Nephron progenitor cell (in vitro differentiated cells): ENCODE measurements at regions not wholly inside any gene's neighbourhood (a gene's known extent, or its start where the extent isn't known, plus 50 kb on each side); places are given as distances from the start of the nearest gene placed in this dataset.

Experiments
- DNase-seq: peaks from one replicate; pipeline ENCODE4 v3.0.0; 2021
- H3K27ac Mint-ChIP-seq: 2 replicates; pipeline ENCODE4 v1.8.0; 2021; ENCODE audit warnings: mild to moderate bottlenecking, moderate library complexity, mixed read lengths
- H3K27me3 Mint-ChIP-seq: 2 replicates; pipeline ENCODE4 v1.8.0; 2021; ENCODE audit warnings: mild to moderate bottlenecking, low read depth, mixed read lengths; ENCODE audit not compliant: poor library complexity
- H3K36me3 Mint-ChIP-seq: 2 replicates; pipeline ENCODE4 v1.8.0; 2021; ENCODE audit warnings: low read depth, mixed read lengths
- H3K4me1 Mint-ChIP-seq: 2 replicates; pipeline ENCODE4 v1.8.0; 2021; ENCODE audit warnings: mixed read lengths
- H3K4me3 Mint-ChIP-seq: 2 replicates; pipeline ENCODE4 v1.8.0; 2021; ENCODE audit warnings: mild to moderate bottlenecking, moderate library complexity, mixed read lengths
- H3K9me3 Mint-ChIP-seq: 2 replicates; pipeline ENCODE4 v1.8.0; 2021; ENCODE audit warnings: mild to moderate bottlenecking, moderate library complexity, mixed read lengths
- CTCF ChIP-seq: fragments of 200-600 bp; sonication (generic); IDR thresholded peaks from 2 replicates; pipeline ENCODE4 v1.5.0; 2021; ENCODE audit warnings: antibody characterized with exemption

- H3K27me3 Mint-ChIP-seq = no peaks in the 10 kb centered on the region
Observed at GRCh38 chr13:75231235-75231634, 250.7 kb downstream of the TBC1D4 start.

DNA sequence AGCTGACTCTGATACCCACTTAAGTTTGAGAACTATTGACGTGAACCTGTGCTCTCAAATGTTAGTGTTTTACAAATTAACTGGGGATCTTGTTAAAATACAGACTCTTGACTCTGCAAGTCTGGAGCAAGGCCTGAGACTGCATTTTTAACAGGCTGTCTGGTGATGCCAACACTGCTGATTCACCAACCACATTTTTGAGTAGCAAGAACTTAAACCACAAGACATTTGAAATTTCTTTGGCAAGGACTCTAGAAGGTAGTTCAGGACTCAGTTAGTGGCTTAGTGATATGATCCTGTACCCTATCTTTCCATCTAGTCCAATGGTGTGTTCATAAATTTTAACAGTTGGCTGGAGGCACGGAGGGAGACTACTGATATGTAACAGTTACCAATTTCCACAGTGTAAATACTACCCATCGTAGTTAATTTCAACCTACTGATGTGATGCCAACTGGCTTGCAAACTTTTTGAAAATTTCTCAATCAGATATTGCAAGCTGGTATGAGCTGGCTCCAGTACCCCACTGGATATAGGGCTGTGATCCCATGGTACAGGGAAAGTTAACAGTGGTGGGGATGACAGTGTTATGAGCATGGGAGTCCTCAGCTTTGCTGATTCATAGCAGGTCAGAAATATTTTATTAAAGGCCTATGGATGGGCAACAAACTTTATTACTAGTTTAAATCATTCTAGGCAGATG, 255.1 kb downstream of the TBC1D4 start:
- DNase-seq = no peak
- Mint-ChIP-seq H3K4me1 (peaks cover 15% of the 10 kb centered on the region), H3K9me3 (peaks cover 8% of the 10 kb centered on the region), H3K27me3 (no peaks in the 10 kb centered on the region), H3K27ac (no peak overlapping the region), H3K36me3 (no peaks in the 10 kb centered on the region), H3K4me3 (no peak overlapping the region)
- no peak for TF ChIP-seq CTCF

More at GRCh38 chr13:75231235-75231634, 250.7 kb downstream of the TBC1D4 start:
- Mint-ChIP-seq H3K27ac (no peak overlapping the region), H3K9me3 (peaks cover 7% of the 10 kb centered on the region), H3K4me1 (peaks cover 15% of the 10 kb centered on the region), H3K4me3 (no peak overlapping the region), H3K36me3 (no peaks in the 10 kb centered on the region)
- TF ChIP-seq CTCF = no peak
- no peak for DNase-seq

DNA sequence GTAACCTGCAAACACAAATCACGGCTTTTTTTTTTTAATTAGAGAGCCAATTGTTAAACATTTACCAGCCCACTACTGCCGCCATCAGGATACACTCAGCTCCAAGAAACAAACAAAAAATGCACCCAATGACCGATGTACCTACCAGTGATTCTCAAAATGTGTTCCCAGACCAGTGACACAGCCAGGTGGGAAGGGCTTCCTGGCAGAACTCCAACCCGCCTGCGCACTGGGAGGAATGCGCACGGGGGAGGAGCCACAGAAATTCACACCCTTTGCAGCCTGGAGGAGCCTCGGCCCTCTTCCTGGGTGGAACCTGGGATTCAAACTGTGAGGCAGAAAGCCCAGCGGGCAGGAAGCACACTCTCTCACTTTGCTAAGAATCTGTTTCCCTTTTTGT, 255.9 kb downstream of the TBC1D4 start:
- Mint-ChIP-seq H3K4me1 (peaks cover 16% of the 10 kb centered on the region), H3K36me3 (no peaks in the 10 kb centered on the region), H3K9me3 (peaks cover 8% of the 10 kb centered on the region), H3K27ac (no peak overlapping the region), H3K4me3 (no peak overlapping the region), H3K27me3 (peaks cover 5% of the 10 kb centered on the region)
- DNase-seq = no peak
- TF ChIP-seq CTCF = no peak

DNA sequence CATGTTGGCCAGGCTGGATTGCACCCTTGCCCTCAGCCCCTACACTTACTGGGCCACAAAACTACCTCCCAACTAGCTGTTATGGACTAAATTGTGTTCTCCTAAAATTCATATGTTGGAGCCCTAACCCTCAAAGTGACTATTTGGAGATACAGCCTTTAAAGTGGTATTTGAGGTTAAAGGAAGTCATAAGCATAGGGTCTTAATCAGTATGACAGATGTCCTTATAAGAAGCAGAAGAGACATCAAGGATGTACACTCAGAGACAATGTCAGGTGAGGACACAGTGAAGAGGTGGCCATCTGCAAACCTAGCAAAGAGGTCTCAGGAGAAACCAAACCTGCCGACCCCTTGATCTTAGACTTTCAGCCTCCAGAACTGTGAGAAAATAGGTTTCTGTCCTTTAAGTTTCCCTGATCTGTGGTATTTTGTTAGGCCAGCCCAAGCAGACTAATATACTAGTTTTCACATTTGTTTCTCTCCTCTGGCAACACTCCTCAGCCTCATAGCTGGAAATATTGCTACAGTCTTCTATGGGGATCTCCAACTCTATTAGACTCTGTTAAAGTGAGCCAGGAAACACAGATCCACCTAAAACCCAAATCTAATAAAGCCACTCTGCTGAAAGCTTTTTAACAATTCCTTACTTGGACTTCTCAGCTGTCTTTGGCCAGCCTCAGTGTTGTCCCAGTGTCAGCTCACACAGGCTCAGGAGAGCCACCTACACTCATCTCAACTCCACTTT, 256.5 kb downstream of the TBC1D4 start:
- no peak for DNase-seq
- Mint-ChIP-seq H3K27me3 (peaks cover 6% of the 10 kb centered on the region), H3K27ac (no peak overlapping the region), H3K9me3 (peaks cover 8% of the 10 kb centered on the region), H3K36me3 (no peaks in the 10 kb centered on the region), H3K4me3 (no peak overlapping the region), H3K4me1 (peaks cover 22% of the 10 kb centered on the region)
- no peak for TF ChIP-seq CTCF

- Mint-ChIP-seq H3K9me3 (peaks cover 8% of the 10 kb centered on the region), H3K27me3 (peaks cover 10% of the 10 kb centered on the region), H3K36me3 (no peaks in the 10 kb centered on the region), H3K4me1 (peaks cover 31% of the 10 kb centered on the region), H3K27ac (no peak overlapping the region), H3K4me3 (no peak overlapping the region)
- no peak for DNase-seq
- no peak for TF ChIP-seq CTCF
Observed at GRCh38 chr13:75224053-75224742, 257.8 kb downstream of the TBC1D4 start.
